ENCODE measurements at regions not wholly inside any gene's neighbourhood (a gene's known extent, or its start where the extent isn't known, plus 50 kb on each side); places are given as distances from the start of the nearest gene placed in this dataset.

- Histone ChIP-seq H3K27me3 (ENCODE audit: control insufficient read depth, insufficient read depth, low read length) (no peaks in the 10 kb centered on the region), H3K36me3 (ENCODE audit: control insufficient read depth in 2 of 3, insufficient read depth in 3 of 3, low read length in 3 of 3) (no peaks in the 10 kb centered on the region), H3K4me3 (ENCODE audit: low read length in 3 of 3) (no peak overlapping the region), H3K27ac (ENCODE audit: low read depth in 2 of 2, low read length in 2 of 2) (no peak overlapping the region), H3K9me3 (ENCODE audit: control insufficient read depth in 2 of 3, insufficient read depth in 1 of 3, low read length in 3 of 3) (no peaks in the 10 kb centered on the region), H3K4me1 (ENCODE audit: control insufficient read depth in 2 of 3, insufficient read depth in 2 of 3, low read depth in 1 of 3, low read length in 3 of 3) (peaks cover 0 to 4% (median 0%) of the 10 kb centered on the region in 3 donors), H3K9ac (ENCODE audit: low read length in 3 of 3) (no peak overlapping the region)
- TF ChIP-seq CTCF (IDR thresholded peaks at IDR 0.05; ENCODE audit: borderline replicate concordance, extremely low read depth, insufficient read depth) = no peak
- DNase-seq (peak in 1 of 5 donors; percentile 28), FAIRE-seq (no peak)
- intact Hi-C loops (cut with DNase I) = no loop called here
Measured at GRCh38 chr11:116219171-116219635, 553.6 kb downstream of the BUD13 start.

GRCh38 chr11:116217441-116217840, 555.3 kb downstream of the BUD13 start:
- H3K4me3 ChIP-seq (ENCODE audit: low read length in 3 of 3) = no peak overlapping the region
- no peak for FAIRE-seq
- no peaks in the 10 kb centered on the region for H3K27me3 ChIP-seq (ENCODE audit: control insufficient read depth, insufficient read depth, low read length)
- no peak for TF ChIP-seq CTCF (IDR thresholded peaks at IDR 0.05; ENCODE audit: borderline replicate concordance, extremely low read depth, insufficient read depth)
- H3K4me1 ChIP-seq (ENCODE audit: control insufficient read depth in 2 of 3, insufficient read depth in 2 of 3, low read depth in 1 of 3, low read length in 3 of 3) = peaks cover 0 to 4% (median 0%) of the 10 kb centered on the region in 3 donors
- H3K36me3 ChIP-seq (ENCODE audit: control insufficient read depth in 2 of 3, insufficient read depth in 3 of 3, low read length in 3 of 3) = no peaks in the 10 kb centered on the region
- no peak overlapping the region for H3K9ac ChIP-seq (ENCODE audit: low read length in 3 of 3)
- H3K27ac ChIP-seq (ENCODE audit: low read depth in 2 of 2, low read length in 2 of 2) = no peak overlapping the region
- H3K9me3 ChIP-seq (ENCODE audit: control insufficient read depth in 2 of 3, insufficient read depth in 1 of 3, low read length in 3 of 3) = no peaks in the 10 kb centered on the region
- DNase-seq = peak in 1 of 5 donors; percentile 16
- intact Hi-C loops (cut with DNase I) = no loop called here

GRCh38 chr11:116217006-116217405, 555.8 kb downstream of the BUD13 start:
- Histone ChIP-seq H3K36me3 (ENCODE audit: control insufficient read depth in 2 of 3, insufficient read depth in 3 of 3, low read length in 3 of 3) (no peaks in the 10 kb centered on the region), H3K27ac (ENCODE audit: low read depth in 2 of 2, low read length in 2 of 2) (no peak overlapping the region), H3K9me3 (ENCODE audit: control insufficient read depth in 2 of 3, insufficient read depth in 1 of 3, low read length in 3 of 3) (no peaks in the 10 kb centered on the region), H3K4me3 (ENCODE audit: low read length in 3 of 3) (no peak overlapping the region), H3K27me3 (ENCODE audit: control insufficient read depth, insufficient read depth, low read length) (no peaks in the 10 kb centered on the region), H3K9ac (ENCODE audit: low read length in 3 of 3) (no peak overlapping the region), H3K4me1 (ENCODE audit: control insufficient read depth in 2 of 3, insufficient read depth in 2 of 3, low read depth in 1 of 3, low read length in 3 of 3) (peaks cover 0 to 4% (median 0%) of the 10 kb centered on the region in 3 donors)
- FAIRE-seq = no peak
- DNase-seq = peak in 3 of 5 donors; percentile 65 to 85 (median 70)
- intact Hi-C loops (cut with DNase I) = no loop called here
- TF ChIP-seq CTCF (IDR thresholded peaks at IDR 0.05; ENCODE audit: borderline replicate concordance, extremely low read depth, insufficient read depth) = peak; percentile 68
